Islet of Langerhans (tissue), 1 donor: ENCODE measurements at regions not wholly inside any gene's neighbourhood (a gene's known extent, or its start where the extent isn't known, plus 50 kb on each side); places are given as distances from the start of the nearest gene placed in this dataset.

Source experiments
- FAIRE-seq: peaks from one replicate; lab custom pipeline; 2011; peaks lifted over from hg19 to GRCh38; lab: Jason Lieb, UNC

DNA sequence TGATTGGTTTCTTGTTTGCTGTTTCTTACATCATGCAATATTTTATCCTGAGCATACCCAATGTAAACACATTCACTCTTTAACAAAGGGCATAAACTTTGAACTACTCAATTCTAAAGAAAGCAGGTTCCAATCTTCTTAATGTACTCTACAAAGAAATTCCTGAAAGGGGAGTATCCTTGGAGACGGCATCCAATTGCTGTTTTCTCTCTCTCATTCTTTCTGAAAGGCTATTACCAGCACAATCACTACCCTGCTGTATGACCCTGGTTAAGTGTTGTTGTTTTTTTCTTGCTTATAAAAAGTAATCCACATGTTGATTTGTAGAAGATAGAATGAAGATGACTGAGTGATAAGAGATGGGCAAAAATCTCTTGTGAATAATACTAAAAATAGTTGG lies 176.0 kb downstream of the ZNF365 start:
- FAIRE-seq, result no peak

DNA sequence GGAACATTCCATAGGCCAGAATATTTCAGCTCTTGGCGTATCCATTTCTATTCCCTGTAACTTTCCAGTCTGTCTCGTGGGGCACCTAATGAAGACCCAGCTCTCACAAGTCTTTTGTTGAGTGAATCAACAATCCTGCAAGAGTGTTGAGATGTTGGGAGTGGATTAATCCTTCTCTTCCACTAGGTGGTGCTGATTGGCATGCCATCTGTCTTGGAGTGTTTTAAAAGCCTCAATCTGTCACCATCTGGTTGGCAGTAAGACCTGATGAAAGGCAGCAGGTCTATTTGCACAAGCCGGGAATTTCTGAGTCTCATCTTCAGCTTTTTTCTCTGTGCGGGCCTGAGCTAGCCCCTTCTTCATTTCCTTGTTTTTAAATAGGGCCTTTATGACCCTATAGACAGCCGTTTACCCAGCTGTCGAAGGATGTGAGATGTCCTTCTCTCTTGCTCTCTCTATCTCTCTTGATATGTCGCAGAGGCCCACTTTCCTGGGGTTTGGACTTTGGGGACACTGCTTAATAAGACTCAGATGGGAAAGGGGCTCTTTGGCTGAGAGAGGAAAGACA lies 180.5 kb downstream of the ZNF365 start:
- no peak for FAIRE-seq

DNA sequence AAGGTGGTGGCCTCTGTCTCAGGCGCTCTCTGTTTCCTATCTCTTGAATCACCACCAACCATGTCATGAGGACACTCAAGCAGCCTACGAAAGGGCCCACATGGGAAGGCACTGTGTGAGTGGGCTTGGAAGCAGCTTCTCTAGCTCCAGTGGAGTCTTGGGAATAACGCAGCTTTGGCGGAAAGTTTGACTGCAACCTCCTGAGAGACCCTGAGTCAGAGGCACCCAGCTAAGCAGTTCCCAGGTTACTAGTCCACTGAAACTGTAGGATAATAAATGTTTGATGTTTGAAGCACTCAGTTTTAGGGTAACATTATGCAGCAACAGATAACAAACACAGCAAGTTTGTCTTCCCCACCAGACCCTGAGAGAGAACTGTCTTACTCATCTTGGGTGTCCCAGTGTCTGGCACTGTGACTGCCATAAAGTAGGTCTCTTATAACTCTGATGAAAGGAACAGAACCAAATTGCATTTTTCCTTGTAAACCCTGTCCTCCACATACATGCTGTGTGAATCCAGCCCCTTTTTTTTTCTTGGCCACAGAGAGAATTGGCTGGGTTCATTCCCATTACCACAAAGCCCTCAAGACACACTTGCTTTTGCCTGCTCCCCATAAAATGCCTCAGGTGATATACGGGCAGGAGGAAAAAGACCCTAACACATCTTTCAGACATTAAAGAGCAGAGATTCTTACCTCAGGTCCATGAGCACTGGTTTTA lies 185.5 kb downstream of the ZNF365 start:
- FAIRE-seq, result no peak

DNA sequence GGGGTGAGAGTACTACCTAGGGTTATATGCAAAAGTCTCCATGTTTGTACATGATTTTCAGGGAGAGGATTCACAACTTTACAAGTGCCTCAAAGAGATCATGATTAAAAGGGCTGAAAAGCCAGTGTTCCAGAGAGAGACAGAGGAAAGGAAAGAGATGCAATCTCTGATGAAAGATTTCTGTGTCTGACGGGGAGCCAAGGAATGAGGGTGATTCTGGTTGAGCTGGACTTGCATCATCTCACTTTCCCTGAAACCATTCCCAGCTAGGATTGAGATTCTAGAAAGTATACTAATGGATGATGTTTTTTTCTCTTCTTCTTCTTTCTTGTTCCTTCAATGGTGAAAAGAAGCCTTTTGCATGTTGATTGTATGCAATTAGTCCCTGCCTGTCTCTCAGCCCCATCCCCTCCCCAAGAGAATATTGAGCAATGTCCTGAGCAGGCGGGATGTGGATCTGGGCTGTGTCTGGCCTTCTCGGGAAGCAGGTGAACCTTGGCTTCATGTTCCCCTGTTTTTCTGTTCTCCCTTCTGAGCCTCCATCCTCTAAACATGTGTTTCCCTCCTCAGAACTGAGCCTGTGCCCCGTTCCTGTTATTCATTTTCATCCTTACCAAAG lies 186.1 kb downstream of the ZNF365 start:
- no peak for FAIRE-seq

DNA sequence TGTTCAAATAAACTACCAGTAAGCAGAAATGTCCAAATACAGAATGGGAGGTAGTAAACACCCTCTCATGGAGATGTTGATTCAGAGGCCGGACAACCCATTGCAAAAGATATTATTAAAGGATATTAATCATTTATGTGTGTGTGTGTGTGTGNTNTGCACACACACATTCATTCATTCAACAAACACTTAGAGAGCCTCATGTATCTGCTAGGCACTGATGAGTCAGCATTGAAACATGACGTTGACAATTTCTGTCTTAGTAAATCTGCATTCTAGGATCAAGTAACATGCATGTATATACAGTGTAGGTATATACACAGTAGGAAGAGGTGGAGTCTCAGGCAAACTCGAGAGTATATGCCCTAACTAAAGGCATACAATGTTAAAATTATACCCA lies 187.0 kb downstream of the ZNF365 start:
- FAIRE-seq, result no peak

DNA sequence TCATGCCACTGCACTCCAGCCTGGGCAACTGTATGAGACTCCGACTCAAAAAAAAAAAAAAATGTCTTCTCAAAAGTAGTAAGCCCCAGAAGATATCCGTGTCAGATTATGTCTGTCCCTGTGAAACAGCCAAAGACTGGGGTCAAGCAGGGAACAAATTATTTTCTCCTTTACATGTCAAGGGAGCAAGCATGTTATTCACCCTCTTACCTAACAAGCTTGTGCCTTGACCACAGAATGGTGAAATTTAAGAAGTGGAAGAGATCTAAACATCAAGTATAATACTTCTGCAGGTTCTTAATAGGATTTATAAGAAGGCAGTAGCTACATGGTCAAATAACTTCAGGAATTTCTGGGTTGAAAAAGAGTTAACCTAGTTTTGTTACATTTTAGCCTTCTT lies 187.9 kb downstream of the ZNF365 start:
- no peak for FAIRE-seq

DNA sequence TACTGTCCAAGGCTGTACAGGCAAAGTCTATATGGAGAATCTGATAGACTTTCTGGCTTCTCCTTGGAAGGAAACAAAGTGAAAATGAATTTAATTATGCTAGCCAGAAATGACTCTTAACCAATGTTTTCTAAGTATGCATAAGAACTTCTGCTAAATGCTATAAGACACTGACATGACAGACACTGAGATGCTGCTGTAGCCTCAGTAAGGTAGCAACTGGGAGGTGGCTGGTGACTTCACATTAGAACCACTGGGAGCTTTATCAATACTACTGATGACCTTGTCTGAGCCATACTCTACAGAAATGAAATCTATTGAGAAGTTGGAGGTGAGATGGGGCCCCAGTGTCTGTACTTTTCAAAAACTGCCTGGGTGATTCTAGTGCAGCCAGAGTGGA lies 188.6 kb downstream of the ZNF365 start:
- FAIRE-seq, result no peak

DNA sequence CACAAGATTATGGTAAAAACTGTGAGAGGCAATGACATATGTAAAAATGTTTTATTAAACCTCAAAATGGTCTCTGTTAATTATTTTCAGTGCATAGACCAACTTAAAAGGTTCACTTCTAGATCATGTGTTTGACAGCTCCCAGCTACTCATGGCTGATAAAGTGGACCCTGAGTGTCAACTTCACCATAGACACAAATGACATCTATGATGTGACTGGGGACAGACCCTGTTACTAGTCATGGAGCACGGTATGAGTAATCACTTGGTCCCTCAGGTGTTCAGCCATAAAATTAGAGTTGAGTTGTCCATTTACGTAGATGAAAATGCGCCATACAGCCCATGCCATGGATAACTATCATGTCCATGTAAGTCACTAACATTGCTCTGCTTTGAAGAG lies 199.8 kb downstream of the ZNF365 start:
- no peak for FAIRE-seq

DNA sequence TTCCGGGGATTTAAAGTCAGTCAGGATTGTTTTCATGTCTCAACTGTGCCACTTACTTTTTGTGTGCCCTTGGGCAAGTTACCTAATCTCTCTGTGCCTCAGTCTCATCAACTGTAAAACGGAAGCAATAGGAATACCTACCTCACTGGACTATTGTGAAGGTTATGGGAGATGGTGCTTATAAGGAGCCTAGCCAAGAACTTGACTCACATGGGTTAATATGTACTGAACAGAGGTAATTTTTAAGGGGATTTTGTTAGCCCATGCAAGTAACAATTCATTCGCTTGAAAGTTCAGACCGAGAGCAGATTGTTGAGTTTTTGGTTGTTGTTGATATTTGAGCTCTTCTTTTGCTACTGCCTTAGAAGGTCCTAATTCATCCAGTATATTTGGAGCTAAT lies 202.9 kb downstream of the ZNF365 start:
- no peak for FAIRE-seq

DNA sequence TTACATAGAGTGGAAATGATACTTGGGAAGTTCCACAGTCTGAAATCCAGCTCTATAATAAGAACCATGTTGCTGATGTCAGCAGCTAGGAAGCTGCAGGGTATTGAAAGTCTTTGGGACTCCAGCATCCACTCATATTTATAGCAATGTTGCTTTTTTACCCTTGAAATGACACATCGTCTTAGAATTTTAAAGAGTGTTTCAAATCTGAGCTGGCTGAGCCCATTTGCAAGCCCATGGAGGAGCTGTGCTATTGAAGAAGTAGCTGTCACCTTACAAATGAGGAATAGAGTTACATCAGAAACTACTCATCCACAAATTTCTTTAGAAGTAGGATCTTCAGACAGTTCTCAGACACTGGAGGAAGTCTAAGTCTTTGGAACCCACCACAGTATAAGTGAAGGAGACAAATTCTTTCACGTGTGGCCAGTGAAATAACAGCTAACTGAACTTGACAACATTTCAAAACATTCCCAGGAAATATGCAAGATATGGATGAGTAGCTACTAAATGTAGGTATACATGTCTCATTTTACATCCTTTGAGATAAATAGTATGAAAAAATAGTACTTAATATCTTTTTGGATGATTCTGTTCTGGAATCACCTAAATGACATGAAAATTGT lies 203.6 kb downstream of the ZNF365 start:
- no peak for FAIRE-seq

DNA sequence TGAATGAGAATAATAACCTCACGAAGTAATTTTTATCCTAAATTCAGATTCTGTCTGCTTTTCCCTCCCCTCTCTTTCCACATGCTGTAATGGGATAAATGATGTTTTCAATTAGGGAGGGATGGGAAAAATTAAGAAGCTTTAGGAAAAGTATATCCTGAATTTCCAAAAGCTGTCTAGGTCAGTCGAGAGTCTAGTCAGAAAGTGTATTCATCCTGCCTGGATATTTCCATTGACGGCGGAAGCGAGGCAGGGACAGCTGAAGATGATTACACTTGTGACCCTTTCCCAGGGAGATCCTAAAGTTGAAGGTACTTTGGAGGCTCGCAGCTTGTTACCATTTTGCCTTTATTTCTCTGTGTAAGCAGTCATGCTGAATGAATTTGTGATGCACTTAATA lies 204.1 kb downstream of the ZNF365 start:
- FAIRE-seq, result no peak

DNA sequence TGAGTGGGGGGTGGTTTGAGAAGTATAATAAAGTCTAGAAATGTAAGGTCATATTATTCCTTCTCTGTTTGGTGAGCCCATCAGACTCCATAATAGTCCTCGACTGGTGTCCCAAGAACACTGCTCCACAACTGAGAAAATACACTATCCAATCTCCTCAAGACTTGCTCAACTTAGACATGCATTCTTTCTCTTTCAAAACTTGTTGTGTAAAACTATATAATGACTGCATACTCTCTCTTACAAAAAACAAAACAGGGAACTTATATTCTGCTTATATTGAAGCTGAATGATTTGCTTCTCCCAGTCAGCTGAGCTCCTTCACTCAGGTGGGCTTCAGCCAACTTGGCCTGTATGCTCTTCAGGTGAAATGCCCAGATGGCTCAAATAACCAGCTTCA lies 204.7 kb downstream of the ZNF365 start:
- no peak for FAIRE-seq

DNA sequence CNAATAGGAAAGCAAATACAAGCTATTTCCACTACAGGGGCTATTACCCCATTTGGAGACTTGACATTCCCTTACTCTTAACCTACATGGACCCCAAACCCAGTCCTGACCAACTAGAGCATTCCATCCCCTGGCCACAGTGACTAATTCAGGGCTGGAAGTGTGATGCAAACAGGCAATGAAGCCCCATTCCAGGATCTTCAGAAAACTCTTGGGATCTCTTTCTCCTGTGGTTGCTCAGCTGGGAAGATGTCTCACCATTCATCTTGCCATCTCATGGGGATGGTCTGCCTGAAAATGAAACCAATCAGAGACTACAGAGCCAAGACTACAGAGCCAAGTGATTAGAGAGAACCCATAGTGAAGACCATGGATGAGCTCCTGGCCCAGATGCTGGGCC lies 206.2 kb downstream of the ZNF365 start:
- FAIRE-seq, result no peak

DNA sequence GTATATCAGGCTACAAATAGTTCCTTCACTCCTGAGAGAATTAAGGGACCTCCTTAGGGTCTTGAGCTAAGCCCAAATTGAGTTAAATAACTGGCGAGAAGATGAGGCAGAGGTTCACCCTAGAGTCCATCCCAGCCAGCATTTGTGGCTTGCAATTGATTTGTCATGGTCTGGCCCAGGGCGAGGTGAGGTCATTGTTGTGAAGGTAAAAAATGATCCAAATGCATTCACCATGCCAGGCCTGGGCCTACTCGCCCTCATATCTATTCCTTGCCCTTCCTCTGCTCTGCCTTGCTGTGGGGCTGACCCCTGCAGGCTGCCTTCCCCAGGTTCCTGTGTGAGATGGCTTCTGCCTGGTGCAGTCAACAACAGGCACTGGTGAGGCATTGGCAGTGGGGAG lies 207.2 kb downstream of the ZNF365 start:
- no peak for FAIRE-seq

DNA sequence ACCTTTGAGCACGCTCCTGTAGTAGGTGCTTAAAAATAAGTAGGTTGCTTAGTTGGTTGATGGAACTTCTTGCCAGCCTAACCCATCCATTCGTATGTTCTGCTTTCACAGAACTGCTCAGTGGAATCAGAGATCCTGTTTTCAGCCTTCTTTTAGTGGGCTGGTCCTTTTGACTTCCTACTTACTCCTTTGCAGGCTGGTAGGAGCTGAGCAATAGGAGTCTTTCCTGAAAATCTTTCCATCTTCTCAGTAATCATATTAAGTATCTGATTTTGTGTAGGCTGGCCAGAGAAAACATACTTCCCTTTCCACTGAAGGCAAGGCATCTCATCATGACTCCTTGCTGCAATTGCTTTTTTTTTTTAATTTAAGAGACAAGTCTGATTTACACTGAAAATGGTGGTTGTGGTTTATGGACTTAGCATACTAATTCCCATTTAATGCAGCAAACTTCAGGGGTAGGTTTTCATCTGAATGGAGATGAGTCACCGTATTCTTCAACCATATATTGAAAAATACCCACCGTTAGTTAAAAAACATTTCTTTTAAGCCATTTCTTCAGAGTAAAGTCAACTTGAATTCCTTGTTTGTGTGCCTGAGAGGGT lies 208.0 kb downstream of the ZNF365 start:
- FAIRE-seq, result no peak

DNA sequence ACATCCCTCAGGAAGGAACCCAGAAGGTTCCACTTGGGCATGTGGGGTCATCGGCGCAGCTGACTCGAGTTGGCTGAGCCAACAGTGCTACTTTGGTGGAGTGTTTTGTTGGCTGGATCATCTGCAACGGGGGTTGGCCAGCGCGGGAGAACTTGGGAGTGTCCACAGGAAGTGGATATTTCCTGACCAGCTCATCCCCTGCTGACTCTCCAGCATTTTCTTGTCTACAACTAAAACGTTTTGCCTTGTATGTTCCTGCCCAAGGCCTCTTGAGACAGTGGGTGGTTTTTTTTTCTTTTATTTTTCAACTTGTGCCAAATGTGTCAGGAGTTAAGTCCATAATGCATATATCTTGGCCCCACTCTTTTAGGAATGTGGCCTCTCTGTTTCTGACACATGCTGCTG lies 208.6 kb downstream of the ZNF365 start:
- no peak for FAIRE-seq

DNA sequence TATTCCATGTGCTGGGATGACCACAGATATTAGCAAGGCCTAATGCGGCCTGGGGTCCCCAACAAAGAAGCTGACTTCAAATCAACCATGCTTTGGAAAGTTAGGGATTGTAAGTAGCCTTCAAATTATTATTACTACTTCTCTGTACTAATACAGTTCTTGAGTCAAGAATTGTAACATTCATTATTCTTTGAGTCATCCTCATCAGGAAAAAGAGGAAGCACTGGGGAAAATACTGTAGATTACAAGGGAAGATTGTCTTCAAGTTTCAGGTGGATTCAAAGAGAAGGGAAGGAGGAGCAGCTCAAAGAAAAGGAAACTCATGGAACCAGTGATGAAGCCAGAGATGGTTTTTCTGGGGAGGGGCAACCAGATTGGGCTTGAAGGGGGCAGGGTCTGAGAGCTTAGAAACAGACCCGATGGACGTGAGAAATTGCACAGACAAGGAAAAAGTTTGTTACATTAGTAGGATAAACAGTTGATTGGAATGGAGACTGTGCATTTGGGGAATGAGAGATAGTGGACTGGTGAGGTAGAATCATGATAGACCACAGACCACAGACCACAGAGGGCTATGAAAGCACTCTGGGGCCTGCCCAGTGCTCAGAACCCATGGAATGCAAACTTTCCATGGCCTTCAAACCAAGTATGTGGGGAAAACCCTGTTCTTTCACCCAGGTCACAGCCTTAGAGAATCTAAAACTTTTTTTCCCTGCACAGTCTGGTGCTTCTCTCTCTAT lies 209.9 kb downstream of the ZNF365 start:
- no peak for FAIRE-seq

DNA sequence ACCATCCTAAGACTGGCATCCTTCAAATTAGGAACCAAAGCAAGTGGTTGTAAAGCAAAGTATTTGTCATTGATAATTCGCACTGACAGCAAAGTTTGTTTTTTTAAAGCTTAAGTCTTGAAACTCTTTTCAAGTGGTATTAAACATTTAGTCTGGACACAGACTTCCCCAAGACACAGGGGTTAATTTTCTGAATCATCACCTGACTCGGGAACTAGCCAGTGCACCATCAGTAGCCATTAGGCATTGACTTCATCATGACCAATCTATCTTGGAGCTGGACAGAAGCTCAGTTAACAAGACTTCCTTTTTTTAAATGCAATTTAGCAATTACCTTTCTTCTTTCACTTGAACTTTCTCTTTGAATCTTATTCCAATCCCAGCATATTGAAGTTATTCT lies 210.6 kb downstream of the ZNF365 start:
- no peak for FAIRE-seq

DNA sequence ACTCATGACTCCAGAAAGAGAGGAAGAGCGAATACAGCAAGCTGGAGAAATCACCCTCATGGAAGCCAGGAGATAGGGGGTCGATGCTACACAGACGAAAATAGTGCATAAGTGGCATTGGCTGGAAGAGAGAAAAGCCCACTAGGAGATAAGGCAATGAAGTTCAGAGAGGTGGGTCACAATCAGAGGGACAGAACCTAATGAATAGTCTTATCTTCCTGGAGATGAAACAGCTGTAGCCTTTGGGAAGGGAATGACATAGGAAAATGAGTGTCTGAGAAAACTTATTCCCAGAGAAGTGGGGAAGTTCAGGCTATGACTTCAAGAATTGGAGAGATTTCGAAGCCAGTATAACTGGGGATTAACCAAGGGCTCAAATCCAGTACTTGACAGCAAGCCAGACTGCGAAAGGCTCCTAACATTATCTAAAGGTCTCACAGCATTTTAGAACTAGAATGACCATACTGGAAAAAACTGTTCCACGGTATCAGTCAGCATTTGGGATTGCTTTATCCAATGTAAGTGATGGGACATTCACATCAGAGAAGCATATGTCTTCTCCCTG lies 211.1 kb downstream of the ZNF365 start:
- no peak for FAIRE-seq

DNA sequence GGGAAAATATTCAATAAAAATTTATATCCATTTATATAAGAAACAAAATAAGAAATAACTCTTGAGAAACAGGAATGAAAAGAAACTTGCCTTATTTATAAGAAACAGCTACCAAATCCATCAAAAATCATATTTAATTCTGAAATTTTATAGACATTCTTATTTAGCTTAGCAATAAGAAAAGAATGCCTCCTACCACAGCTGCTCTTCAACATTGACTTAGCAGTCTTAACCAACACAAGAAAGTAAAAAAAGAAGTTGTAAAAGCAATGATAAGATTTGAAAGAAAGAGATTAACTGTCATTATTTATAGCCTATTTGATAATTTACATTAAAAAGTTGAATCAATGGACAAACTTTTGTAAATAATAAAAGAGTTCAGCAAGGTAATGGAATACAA lies 212.8 kb downstream of the ZNF365 start:
- FAIRE-seq, result peak; percentile 66

DNA sequence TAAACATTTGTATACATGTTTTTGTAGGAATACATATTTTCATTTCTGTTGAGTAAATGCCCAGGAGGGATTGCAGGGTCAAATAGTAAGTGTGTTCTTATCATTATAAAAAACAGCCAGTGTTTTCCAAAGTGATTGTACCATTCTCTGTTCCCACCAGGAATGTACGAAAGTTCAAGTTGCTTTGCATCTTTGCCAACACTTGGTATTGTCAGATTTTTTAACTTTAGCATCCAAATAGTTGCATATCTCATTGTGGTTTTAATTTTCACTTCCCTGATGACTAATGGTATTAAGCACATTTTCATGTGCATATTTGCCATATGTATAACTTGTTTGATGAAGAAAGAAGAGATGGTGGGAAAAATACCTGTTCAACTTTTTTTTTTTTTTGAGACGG lies 213.9 kb downstream of the ZNF365 start:
- FAIRE-seq, result no peak

DNA sequence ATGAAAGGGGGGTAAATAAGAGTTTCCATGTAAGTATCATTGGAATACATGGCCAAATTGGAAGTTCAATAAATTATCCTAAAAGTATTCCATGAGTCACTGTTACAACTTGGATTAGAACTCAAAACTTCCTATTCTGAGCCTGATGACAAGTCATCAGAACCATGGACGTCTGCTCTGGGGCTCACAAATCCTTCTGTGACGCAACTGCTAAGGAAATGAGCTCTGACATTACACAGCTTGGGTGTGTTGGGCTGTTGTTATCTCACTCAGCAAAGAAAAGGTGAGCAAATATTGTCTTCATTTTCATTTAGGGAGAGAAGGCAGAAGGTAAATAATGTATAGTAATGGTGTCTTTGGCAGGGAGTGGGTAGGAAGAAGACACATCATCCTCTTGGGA lies 214.8 kb upstream of the ADO start:
- no peak for FAIRE-seq
